NCI-H446 (cell line): ENCODE measurements at regions not wholly inside any gene's neighbourhood (a gene's known extent, or its start where the extent isn't known, plus 50 kb on each side); places are given as distances from the start of the nearest gene placed in this dataset.

Source experiments
- DNase-seq, 2 experiments: peaks; one replicate each; lab custom pipeline; 2025; lab: John Stamatoyannopoulos, UW

DNA sequence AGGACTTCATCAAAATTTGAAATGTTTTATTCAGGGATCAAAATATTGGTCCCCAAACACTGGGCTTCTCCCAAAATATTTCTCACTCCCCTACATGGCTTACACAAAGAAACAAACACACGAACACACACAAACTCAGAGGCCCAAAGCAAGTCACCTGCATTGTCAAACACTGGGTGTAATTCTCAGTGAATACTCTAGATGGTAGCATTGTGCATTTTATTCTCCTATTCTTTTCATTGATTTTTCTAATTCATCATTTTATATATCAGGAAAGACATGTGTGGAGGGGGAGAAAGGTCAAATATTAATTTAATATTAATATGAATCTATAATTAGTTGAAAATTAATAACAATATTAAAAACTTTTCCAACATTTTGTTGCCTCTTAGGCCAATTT, 72.3 kb upstream of the TNMD start:
- peak in 1 of 2 experiments; percentile 15 for DNase-seq

GRCh38 chrX:100494646-100495370, 84.7 kb upstream of the PCDH19 start:
- no peak for DNase-seq

- no peak for DNase-seq
Measured at GRCh38 chrX:100491174-100491573, 81.1 kb upstream of the PCDH19 start.

GRCh38 chrX:100487795-100488194, 77.7 kb upstream of the PCDH19 start:
- no peak for DNase-seq

- DNase-seq: no peak
Measured at GRCh38 chrX:100484971-100485370, 74.9 kb upstream of the PCDH19 start.

GRCh38 chrX:100479329-100479728, 69.3 kb upstream of the PCDH19 start:
- DNase-seq: no peak

DNA sequence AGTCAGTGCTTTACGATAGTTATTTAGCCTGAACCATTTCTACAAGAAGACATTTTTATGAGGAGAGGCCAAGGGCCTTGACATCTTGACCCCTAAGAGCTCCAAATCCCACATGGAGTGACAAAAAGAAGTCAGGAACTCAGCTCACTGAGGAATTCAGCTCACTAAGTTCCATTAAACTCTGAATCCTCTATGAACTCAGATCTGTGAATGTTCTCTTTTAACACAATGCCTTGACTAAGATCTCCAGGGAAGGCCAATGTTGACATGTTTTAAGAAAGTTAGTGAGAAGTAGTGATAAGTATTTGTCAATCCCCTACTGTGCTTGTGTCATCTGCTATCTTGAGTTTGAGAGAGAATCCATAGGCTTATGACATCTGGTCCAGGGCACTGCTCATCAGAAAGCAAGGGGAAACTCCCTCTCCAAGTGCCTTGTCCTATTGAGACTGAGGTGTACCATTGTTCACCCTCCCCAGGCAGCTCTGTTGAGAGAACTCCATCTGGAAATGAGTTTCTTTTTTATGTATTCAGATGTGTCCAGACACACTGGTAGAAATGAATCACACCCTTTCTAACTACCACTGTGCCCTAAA, 68.7 kb upstream of the PCDH19 start:
- no peak for DNase-seq

DNA sequence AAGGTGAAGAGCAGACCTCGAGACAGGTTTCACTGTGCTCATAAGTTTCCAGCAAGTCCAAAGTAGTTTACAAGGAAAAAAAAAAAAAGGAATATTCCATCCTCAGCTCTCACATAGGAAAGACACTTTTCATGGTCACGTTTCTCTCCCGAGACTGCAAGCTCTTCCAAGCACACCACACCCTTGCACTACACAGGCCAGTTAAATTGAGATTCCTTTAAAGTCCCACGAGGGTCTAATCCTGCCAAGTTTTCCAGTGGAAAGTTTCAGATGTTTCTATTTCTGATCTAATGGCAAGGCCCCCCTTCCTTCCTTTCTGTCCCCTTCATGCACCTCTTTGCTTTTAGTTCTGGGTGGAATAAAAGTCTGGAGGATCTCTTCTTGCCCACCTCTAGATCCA, 67.9 kb upstream of the PCDH19 start:
- no peak for DNase-seq

- DNase-seq: no peak
Measured at GRCh38 chrX:100477467-100477866, 67.4 kb upstream of the PCDH19 start.
